GM21423 (cell line): ENCODE measurements at regions not wholly inside any gene's neighbourhood (a gene's known extent, or its start where the extent isn't known, plus 50 kb on each side); places are given as distances from the start of the nearest gene placed in this dataset.

Experiments
- ATAC-seq: cut with Tn5 transposase; IDR thresholded peaks from one replicate; pipeline ENCODE4 v1.9.1; 2021; ENCODE audit warnings: mild to moderate bottlenecking, moderate library complexity; ENCODE audit not compliant: unreplicated experiment

- ATAC-seq, result no peak
Measured at GRCh38 chr1:198903203-198903602, 264.4 kb downstream of the PTPRC start.

GRCh38 chr1:198903621-198904020 lies 264.8 kb downstream of the PTPRC start:
- no peak for ATAC-seq

- ATAC-seq, result no peak
Measured at GRCh38 chr1:198904321-198904720, 265.5 kb downstream of the PTPRC start.

GRCh38 chr1:198906739-198907422 lies 268.0 kb downstream of the PTPRC start:
- no peak for ATAC-seq

DNA sequence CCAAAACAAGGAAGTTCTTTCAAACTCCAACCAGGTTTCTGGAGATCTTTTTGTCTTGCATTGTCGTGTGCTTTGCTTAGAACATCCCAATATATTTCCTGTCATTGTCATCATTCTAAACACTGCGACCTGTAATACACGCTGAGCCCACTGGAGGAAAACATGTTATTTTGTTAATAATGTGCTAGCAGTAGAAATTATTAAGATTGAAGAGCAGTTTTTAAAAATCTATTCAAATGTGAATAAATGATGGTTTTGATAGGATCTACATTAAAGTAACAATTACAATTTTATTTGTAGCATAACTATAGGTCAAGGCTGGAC lies 268.5 kb downstream of the PTPRC start:
- no peak for ATAC-seq

DNA sequence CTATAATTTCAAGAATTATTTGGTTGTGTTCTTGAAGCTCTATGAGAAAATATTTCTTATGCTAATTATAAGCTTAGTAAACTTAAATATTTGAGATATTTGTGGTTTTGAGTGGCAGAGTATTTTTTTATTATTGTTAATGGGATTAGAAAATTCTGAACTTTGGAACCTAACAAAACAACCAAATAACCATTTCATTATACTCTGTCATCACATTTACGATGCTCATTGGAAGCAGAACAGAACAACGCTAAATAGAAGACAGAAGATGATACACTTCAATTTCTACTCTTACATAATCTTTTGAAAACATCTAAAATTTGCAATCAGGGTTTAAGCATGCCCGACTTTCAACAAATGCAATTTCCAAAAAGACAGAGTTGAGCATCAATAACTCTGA lies 270.2 kb downstream of the PTPRC start:
- no peak for ATAC-seq

GRCh38 chr1:198909973-198910372 lies 271.1 kb downstream of the PTPRC start:
- ATAC-seq, result no peak

- ATAC-seq, result no peak
Measured at GRCh38 chr1:198910816-198911215, 272.0 kb downstream of the PTPRC start.

DNA sequence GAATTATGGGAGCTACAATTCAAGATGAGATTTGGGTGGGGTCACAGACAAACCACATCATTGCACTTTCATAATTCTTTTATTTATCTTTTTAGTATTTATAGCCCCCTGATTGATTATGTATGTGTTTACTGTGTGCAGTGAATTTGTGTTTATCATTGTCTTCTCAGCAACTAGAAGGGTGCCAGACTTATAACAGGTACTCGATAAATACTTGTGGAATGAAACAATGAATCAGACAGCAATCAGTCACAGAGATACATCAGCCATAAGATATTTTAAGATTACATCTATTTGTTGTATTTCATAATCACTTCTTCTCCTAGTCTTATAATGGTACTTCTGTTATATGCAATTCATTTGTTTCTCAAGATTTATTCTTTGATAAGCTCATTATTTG lies 273.2 kb downstream of the PTPRC start:
- no peak for ATAC-seq

DNA sequence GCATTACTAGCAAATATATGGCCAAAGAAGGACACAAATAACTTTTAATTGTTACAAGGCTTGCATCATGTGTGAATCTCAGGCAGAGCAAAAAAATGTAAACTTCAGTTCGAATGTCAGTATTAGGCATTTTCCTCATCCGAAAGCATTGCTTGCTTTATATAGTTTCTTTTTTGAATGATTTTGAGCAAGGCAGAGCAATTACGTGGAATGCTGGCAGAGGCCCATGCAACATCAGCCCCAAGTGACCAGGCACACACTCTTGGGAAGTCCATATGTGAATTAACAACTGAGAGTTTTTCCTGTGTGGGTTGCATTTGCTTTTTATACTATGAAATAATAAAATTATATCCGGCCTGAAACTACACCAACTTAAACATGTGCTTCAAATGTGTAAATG lies 274.8 kb downstream of the PTPRC start:
- no peak for ATAC-seq

- no peak for ATAC-seq
Measured at GRCh38 chr1:198915327-198916231, 276.7 kb downstream of the PTPRC start.

GRCh38 chr1:198917226-198917625 lies 278.4 kb downstream of the PTPRC start:
- no peak for ATAC-seq

- ATAC-seq, result no peak
Measured at GRCh38 chr1:198918920-198919319, 280.1 kb downstream of the PTPRC start.

DNA sequence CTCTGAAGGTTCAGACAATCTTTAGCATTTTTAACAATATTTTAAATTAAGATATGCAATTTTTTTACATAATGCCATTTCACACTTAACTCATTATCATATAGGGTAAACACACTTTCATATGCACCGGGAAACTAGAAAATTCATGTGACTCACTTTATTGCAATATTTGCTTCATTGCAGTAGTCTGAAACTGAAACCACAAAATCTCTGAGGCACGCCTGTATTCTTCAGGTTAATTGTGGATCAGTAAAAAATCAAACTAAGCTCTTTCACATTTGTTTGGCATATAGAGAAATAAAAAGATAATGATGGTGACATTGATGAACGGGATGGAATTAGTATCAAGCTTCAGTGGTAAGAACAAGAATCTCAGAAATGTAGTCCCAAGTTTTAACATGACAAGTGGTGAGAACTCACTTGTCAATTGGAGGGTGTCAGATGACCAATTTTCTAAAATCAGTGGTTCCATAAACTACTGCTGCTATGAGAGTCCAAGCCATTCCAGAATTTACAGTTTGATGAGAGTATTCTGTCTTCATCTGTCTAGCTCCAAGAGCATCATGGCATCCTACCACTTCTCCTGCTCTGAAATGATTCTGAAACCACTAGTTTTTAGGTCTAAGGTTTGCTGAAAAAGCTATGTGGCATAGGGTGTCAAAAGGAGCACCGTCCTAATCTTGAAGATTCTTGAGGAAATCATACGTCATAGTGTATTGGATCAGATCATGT lies 281.0 kb downstream of the PTPRC start:
- peak; percentile 42 for ATAC-seq

GRCh38 chr1:198922638-198923430 lies 284.0 kb downstream of the PTPRC start:
- ATAC-seq, result peak; percentile 56

DNA sequence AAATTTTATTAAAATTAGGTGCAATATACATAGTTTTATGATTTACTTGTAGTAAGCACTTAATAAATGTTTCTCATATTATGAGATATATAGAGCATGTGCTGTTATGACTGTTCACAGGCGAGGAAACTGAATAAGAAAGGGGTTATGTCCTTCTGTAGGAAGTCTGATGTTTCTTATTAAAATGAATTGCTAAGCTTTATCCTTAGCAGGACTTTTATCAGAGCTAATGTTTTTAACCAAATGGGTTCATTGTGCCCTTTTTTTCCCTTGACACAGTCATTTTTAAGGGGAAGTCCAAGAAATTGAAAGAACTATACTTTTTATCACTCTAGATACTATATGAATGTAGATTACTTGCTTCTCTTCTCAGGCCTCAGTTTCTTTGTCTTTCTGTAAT lies 285.2 kb downstream of the PTPRC start:
- ATAC-seq, result no peak

GRCh38 chr1:198925567-198925966 lies 286.7 kb downstream of the PTPRC start:
- ATAC-seq, result no peak

GRCh38 chr1:198927129-198927528 lies 288.3 kb downstream of the PTPRC start:
- no peak for ATAC-seq

DNA sequence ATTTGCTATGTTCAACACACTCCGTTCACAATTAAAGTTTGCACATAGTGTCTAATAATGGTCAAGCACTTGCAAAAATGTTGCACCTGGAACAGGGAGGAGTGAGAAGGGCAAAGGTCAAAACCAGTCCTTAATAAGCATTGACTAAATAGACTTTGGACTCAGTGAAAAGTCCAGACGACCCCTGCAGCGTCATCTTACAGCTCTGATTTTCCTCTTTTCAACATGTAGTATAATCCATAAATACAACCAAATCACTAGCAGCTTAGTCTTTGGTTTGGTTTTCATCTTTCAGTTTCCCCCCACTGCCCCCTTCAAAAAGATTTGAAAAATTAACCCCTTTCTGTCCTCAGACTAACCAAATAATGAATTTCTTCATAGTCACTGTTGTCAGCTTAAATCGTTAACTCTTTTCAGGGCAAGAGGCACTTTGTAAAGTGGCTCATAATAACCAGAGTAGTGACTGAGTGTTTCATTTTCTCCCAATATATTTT lies 290.3 kb downstream of the PTPRC start:
- no peak for ATAC-seq

DNA sequence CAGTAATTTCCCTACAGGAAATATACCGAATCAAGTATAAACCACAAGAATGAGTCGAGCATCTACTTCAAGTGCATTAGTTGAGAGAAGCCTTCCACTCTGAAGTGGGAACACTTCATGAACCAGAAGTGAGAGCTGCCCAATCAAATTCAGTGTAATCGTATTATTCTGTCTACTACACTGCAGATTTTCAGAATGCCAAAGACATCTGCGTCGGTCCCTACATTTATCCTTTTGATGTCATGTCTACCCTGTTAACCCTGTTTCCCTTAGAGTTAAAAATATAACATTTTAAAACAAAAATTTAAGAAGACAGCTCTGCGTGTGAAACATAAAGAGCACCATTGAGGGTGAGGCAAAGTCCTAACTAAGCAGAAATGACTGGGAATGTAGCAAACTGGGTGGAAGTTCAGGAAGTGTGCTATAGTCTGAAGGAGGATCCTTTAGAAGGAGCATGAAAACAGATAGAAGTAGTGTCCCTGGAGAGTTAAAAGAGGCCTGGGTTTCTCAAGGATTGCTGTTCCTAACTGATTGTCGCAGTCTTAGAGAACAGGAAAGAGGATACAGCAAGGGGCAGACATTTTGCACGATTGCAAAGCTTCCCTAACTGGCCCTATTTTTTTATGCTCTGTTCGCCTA lies 291.2 kb downstream of the PTPRC start:
- peak; percentile 56 for ATAC-seq
